LoVo (cell line): ENCODE measurements at regions not wholly inside any gene's neighbourhood (a gene's known extent, or its start where the extent isn't known, plus 50 kb on each side); places are given as distances from the start of the nearest gene placed in this dataset.
"Not testable (repeated sequence)": the region's sequence is repeated elsewhere in the genome, so short reads cannot be mapped to it uniquely, and the experiment has no call there.

ENCODE experiments used
- DNase-seq: peaks from one replicate; pipeline ENCODE4 v3.0.0-alpha.2; 2016; ENCODE audit warnings: low spot score

DNA sequence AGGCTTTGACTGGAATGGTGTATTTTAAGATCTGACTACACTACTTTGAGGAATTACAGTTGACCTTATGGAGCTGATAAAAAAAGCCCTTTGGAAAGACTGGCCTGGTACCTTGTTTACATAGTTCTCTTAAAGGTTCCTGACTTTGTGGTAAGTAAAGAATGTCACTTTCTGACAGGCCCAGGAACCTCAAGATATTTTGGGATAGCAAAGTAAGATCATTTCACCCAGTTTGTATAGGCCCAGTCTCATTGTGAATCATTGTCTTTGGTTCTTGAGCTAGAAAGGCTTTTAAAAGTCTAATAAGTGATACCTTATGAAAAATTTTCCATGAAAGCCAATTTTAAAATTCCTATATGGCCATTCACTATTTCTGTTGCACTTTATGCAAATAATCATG is 316.3 kb upstream of the LRRTM4 start:
- no peak for DNase-seq

DNA sequence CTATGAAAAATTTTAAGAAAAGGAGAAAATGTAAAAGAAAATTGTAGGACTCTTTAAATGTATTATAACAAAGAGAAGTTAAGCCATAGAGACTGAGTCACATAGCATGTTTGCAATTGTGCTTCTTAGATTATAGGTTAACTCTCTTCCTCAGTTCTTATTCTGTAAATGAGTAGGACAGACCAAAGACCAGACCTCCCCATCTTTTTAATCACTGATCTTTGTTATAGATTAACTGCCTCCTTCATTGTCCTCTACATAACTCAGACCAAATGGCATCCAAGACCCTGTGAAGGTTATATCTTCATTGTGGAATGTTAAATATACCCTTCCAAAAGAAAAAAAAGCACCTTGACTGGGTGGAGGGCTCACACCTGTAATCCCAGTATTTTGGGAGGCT is 316.9 kb upstream of the LRRTM4 start:
- no peak for DNase-seq

DNA sequence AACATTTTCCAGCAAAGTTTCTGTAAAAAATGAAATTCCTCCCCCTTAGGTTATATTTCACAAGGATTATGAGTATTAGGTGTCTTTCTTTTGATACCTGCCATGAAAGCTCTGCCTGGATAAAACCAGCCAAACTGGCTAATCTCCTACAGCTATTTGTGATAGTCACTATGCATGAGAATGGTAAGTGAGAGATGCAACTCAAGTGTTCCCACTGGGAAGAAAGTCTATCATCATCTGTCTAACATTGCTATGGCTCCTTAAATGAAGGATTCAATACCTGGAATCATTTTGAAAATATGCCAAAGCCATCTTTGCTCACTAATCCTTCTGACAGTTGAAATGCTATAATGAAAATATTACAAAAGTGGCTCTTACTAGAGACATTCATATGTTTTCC is 339.9 kb upstream of the LRRTM4 start:
- DNase-seq, result no peak

DNA sequence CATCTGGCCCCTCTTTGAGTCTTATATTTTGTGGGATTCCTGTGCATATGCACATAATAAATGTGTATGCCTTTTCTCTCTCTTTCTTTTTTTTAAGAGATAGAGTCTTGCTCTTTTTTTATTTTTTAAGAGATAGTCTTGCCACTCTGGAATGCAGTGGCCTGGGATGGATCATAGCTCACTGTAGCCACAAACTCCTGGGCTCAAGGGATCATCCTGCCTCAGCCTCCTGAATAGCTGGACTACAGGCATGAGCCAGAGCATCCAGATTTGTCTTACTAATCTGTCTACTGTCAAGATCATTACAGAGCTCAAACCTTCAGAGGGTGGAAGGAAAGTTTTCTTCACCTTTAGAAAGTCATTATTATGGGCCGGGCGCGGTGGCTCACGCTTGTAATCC is 342.2 kb upstream of the LRRTM4 start:
- no peak for DNase-seq

DNA sequence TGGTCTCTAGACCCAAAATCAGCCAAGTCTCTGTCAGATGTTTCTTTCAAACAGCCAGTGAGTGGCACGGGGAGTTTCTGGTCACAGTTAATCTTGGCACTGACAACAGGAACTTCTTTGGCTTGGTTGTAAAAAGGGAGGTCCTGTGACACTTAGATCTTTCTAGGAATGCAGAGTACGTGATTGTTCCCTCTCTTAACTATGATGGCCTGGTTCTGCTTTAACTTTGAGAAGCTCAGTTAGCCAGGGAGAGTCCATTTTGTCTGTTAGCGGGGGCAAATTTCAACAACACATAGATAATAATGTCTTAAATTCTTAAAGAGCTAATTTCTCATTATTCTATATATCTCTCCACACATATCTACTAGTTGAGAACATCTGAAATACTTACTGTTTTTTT is 344.5 kb upstream of the LRRTM4 start:
- DNase-seq, result no peak

DNA sequence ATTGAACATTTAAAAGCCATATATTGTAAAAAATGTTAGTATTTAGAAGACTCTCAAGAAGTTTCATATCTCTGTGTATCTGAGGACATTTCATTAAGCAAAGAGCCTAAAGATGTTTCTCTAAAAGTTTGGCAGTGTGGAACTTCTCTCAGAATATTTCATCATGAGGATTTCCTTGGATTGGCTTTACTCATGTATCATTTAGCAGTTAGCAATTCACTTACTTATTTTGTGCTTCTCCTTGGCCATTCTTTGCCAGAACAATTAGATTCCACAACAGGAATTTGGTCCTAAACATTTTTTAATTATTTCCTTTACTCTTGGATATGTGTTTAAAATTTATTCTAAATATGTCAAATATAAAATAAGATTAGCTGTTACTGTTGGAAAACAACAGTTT is 345.0 kb upstream of the LRRTM4 start:
- no peak for DNase-seq

DNA sequence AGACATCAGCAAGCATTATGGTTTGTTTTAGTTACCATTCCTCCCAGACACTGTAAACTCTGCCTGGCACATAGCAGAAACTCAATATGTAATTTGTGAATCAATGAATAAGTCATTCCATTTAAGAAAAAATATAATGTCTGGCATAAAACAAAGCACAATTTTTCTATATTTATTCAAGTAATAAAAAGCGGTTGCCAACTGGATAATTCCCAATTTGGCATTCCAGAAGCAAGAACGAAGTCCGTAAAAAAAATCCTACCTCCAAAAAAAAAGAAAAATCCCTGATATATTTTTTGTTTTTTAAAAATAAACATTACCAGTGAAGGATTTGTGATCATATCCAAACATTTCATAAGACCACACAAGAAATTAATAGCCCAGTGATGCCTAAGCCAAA is 351.3 kb upstream of the LRRTM4 start:
- DNase-seq, result no peak

DNA sequence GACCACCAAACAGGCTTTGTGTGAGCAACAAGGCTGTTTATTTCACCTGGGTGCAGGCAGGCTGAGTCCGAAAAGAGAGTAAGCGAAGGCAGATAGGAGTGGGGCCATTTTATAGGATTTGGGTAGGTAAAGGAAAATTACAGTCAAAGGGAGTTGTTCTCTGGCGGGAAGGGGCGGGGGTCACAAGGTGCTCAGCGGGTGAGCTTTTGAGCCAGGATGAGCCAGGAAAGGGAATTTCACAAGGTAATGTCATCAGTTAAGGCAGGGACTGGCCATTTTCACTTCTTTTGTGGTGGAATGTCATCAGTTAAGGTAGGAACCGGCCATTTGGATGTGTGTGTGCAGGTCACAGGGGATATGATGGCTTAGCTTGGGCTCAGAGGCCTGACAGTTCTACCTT is 378.0 kb upstream of the LRRTM4 start:
- not testable (repeated sequence) for DNase-seq

DNA sequence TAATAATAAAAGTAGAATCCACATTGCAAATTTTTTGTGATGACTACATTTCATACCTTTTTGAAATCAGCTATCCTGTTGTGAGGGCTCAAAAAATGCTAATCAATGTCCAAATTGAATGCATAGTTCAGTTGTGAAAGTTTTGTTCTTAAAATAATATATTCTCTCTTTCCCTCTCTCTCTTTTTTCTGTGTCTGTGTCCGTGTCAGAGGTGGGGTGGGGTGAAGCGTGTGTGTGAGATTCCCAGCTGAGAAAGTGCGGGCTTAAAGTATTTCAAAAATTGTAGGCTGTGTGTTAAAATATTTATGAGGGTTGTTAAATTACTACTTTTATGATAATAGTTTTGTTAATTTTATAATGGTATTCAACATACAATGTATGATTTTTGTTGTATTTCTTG is 388.0 kb upstream of the LRRTM4 start:
- no peak for DNase-seq

DNA sequence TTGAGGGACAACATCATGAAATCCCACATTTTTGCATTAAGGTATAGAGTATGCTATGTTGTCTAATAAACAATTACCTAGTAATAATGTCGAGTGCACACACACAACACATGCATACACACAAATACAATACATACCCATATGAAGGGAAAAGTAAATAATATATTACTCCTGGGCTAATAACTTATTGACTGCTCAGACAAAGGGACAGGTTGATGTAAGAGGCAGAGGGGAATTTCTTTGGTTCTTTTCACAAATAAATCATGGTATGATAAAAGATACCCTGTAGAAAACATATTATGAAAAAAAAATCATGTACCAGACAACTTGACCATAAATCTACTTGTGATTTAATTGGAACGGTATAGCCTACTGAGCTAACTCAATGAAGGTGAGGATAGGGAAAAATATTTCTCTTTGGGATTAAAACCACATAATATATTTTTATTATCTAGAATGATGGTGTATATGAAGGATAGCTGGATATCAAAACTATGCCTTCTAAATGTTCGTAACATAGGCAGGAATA is 398.7 kb upstream of the LRRTM4 start:
- DNase-seq, result no peak

DNA sequence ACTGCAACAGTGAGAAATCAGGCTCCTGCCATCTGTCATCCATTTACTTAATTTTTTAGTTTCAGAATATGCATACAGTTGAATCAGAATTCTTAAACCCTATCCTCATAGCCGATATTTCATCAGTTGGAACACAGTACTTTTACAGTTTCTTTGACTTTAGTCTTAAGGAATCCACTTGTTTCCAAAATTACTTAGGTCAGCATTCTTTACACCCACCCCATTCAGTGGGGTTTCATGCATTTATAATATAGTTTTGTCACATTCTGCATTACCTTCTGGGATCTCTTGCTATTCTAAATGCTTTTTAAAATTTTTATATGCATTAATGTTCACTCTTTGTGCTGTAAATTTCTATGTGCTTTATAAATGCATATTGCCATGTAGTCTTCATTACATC is 400.4 kb upstream of the LRRTM4 start:
- no peak for DNase-seq

DNA sequence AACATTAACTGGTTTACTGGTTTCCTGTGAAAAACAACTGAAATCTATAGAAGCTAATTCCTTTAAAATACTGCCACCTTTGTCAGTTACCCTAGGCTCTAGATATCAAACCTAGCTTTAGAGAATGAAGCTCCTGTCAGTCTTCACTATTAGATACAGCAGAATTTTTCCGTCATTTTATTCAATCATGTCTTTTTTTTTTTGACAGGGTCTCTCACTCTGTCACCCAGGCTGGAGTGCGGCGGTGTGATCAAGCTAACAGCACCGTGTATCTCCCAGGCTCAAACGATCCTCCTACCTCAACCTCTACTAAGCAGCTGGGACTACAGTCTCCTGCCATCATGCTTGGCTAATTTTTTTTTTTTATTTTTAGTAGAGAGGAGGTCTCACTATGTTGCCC is 415.2 kb upstream of the LRRTM4 start:
- no peak for DNase-seq

DNA sequence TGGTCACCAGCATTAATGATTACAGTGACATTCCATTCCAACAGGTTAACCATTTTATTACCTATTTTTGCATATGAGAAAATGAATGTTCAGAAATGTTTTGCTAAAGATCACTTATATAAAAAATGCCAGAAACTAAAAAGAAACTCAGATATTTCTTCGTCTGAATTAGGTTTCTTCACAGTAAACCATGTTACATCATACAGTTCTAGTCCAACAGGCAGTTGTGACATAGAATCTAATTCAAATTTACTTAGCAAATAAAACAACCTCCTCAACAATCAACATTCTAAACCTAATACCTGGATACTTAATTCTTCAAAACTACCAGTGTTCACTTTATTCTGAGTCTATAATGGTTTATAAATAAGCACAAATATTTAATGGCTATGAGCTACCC is 416.3 kb upstream of the LRRTM4 start:
- DNase-seq, result no peak

DNA sequence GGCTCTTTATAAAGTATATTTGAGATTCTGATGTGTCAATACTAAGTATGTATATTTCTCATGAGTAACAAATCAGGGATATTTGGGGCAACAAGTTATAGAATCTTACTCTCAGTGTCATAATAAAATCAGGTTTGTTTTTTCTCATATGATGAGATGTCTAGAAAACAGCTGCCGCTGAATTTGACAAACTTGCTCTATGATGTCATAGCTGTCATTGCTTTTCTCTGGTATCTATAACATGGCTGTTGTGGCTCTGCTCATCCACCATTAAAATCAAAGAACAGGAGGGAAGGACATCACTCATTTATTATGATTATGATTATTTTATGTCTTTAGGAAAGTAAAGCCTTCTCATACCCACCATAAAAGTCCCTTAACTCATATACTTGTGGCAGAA is 417.2 kb upstream of the LRRTM4 start:
- DNase-seq, result no peak

DNA sequence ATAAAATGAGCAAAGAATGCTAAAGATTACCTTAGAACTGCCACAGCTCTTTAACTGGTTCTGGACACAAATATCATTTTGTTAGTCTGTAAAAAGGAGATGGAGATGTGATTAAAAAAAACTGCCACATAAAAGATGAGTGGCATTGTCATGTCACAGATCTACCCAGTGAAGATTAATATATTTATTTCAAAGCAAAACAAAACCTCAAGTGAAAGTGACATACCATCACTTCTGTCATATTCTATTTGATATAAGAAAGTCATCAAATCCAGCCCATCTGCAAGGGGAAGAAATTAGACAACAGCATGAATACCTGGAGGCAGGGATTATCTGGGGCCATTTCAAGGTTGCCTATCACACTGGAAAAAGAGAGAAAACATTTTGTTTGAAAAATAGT is 417.6 kb upstream of the LRRTM4 start:
- DNase-seq, result no peak

DNA sequence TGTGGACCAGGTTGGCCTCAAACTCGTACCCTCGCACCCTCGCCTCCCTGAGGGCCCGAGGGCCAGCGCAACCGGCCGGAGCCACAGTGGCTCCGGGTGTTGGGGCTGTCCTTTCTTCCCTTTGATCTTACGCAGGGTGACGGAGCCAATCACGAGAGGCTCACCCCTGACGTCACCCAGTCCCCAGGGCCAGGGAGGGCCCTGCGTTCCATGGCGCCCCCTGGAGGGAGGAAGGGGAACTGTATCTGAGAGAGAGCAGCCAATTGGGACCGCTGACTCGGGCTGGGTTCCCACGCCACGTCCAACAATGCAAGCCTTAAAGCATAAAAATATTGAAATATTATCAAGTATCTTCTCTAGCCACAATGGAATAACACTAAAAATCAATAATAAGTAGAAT is 432.8 kb upstream of the LRRTM4 start:
- no peak for DNase-seq

DNA sequence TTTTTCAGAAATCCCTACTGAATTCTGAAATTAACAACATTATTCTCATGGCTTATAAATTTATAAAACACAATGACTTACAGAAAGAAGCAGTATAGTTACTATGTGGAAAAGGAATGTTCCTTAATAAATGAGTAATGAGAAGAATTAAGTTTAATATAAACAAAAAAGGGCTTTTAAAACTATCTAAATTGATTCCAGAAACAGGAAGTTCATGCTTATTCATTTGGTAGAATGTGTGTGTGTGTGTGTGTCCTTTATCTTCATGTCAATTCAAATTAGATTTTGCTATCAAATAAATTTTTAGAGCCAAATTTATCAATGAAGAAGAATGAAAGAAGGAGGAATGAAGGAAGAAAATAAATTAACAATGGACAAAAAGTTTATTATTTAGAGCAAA is 440.8 kb upstream of the LRRTM4 start:
- no peak for DNase-seq

DNA sequence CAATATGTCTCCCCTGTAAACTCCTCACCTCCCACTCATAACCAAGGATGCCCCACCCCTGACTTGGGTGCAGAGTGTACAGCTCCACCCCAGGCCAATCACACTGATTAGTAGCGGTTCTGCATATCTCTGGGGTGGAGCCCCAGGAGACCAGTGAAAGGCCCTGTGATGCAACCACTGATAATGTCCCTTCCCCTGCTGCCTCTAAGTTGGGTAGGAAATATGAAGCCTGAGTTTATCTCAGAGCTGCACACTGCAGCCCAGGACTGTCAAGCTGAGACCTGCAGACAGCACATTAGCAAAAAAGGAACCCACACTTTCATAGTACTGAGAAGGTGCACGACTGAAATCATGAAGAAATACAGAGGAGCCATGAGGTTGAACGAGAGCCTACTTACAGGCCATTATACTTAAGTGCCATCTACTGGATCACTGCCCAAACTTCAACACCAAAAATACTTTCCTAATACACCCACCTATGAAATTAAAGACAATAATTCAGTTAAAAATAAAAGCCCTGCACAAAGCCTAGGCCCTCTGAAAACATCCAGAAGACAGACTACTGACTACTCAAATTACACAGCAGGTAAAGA is 455.4 kb upstream of the LRRTM4 start:
- no peak for DNase-seq

DNA sequence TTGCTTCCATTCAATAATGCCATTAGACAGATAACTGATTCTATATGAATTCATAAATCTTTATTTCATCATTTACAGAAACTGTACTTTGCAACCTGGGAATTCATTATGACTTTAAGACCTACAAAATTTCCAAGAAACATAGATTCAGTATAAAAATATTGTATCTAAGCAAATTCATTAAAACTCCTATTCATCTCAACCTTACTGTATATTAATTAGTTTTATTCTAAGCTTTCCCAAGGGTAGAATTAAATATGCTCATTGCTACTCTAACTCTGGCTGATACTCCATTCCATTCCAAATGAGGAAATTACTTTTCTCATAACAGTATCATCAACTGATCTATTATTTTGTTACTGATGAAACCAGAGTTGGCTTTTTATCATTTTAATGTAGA is 473.0 kb upstream of the LRRTM4 start:
- no peak for DNase-seq

DNA sequence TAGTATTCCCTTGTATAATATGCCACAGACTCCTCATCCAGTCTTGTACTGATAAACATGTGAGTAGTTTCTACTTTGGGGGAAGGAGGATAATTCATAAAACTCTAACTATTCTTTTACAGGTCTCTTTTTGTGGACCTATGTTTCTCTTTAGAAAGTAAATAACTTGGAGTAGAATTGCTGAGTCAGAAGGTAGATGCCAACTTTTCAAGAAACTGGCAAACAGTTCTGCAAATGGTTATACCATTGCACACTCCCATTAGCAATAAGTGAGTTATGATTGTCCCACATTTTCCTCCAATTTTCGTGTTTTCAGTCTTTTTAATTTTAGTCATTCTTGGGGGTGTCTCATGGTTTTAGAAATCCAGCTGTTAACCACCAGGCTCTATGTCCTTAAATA is 477.2 kb upstream of the LRRTM4 start:
- DNase-seq, result no peak

DNA sequence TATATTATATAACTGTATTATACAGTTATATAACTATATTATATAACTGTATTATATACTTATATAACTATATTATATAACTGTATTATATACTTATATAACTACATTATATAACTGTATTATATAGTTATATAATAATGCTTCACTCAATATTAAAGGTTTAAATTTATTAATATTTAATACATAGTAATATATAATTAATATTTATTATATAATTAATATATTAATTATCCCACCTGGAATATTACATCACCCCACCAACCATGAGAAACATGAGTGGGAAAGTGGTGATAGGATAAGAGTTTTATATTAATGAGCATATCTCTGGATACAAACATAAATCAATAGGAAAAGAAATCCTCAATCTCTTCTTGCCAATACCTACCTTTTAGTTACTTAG is 487.1 kb upstream of the LRRTM4 start:
- DNase-seq, result no peak

DNA sequence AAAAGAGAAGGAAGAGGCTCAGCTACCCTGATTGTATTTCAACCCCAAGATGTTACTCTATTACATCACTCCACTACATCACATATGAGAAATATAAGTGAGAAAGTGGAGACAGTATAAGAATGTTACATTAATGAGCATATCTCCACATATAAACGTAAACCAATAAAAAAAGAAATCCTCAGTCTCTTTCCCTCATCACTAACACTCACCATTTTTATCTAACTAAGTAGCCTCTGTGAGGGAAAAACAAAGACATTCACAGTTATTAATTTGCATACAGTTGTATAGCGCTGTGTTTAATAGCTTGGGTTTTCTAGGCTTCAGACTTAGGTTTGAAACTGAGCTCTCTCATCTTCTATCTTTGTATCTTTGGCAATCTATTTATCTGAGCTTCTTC is 489.1 kb upstream of the LRRTM4 start:
- no peak for DNase-seq

DNA sequence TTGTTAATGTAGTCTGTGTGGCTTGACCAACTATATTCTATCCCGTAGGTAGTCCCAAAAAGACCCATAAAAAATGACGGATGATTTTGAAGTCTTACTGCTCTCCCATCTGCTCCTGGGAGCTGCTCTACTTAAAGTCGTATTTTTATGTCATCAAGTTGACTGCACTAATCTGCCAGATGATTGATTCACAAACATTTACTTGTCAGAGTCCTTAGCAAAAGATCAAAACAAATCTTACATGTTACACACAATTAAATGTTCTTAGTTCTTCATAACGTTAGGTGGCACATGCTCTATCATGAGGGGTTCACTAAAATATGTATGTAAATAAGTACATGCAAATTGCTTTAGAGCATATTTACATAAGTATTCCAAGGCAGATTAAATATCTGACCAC is 498.3 kb upstream of the LRRTM4 start:
- no peak for DNase-seq

DNA sequence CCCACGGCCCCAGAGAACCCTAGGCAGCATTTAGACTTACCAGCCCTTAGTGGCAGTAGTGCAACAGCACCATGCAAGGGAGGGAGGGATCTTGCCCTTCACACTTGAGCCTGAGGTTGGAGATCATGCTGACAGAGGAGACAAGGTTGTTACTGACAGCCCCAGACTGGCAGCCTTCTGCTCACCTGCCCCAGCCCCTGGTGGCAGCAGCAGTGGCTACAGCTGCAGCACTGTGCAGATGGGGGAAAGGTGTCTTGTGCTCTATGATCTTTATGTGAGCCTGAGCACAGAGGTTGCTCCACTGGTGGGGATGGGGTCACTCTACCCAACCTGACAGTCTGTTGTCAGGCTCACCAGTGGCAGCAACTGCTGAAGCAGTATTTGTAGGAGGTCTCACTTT is 501.2 kb upstream of the LRRTM4 start:
- no peak for DNase-seq

DNA sequence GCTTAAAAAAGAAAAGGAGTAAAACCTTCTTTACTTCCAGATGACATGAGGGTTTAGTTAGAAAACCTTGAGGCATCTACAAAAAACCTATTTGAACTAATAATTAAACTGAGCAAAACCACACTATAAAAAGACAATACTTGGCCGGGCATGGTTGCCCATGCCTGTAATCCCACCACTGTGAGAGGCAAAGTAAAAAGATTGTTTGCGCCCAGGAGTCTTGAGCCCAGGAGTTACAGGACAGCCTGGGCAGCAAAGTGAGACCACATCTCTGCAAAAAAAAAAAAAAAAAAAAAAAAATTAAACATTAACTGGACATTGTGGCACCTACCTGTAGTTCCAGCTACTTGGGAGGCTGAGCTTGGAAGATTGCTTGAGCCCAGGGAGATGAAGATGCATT is 502.8 kb upstream of the LRRTM4 start:
- no peak for DNase-seq
